ENCODE measurements at regions not wholly inside any gene's neighbourhood (a gene's known extent, or its start where the extent isn't known, plus 50 kb on each side); places are given as distances from the start of the nearest gene placed in this dataset.

GRCh38 chr14:51473808-51474565 is 177.7 kb upstream of the FRMD6 start:
- TF ChIP-seq EZH2 (IDR thresholded peaks at IDR 0.05; ENCODE audit: borderline replicate concordance, low read depth, low read length, severe bottlenecking) = no peak
- no peak for TF ChIP-seq CTCF (IDR thresholded peaks at IDR 0.05; ENCODE audit: borderline replicate concordance, extremely low read depth, low read length, poor library complexity, severe bottlenecking)
